Spinal cord (tissue), 9 donors: ENCODE measurements at regions not wholly inside any gene's neighbourhood (a gene's known extent, or its start where the extent isn't known, plus 50 kb on each side); places are given as distances from the start of the nearest gene placed in this dataset.
A peak's percentile ranks its signal among the peaks of the same experiment; 100 is the strongest.

ENCODE experiments used
- DNase-seq, 6 donors: peaks; one replicate each; pipeline versions ENCODE4 v3.0.0 to v3.0.0-alpha.2; 2013 to 2015; ENCODE audit warnings: low spot score in 6 of 6, low read depth in 4 of 6
- H3K27ac ChIP-seq: one replicate; pipeline ENCODE4 v1.5.1; 2013; ENCODE audit warnings: low read depth, low read length, control low read depth
- H3K27me3 ChIP-seq: one replicate; pipeline ENCODE4 v1.6.1; 2013; ENCODE audit warnings: low read length; ENCODE audit not compliant: control insufficient read depth, insufficient read depth
- H3K36me3 ChIP-seq: one replicate; pipeline ENCODE4 v1.6.1; 2013; ENCODE audit warnings: low read length; ENCODE audit not compliant: control insufficient read depth, insufficient read depth
- H3K4me1 ChIP-seq: one replicate; pipeline ENCODE4 v1.6.1; 2013; ENCODE audit warnings: low read length; ENCODE audit not compliant: control insufficient read depth, insufficient read depth
- H3K4me3 ChIP-seq: one replicate; pipeline ENCODE4 v1.5.1; 2013; ENCODE audit warnings: low read depth, low read length, control low read depth
- H3K9me3 ChIP-seq: one replicate; pipeline ENCODE4 v1.6.1; 2013; ENCODE audit warnings: low read length; ENCODE audit not compliant: control insufficient read depth, insufficient read depth
- WGBS: methylation state at CpG from one replicate; pipeline ENCODE4 v1.1.5; 2013; ENCODE audit warnings: missing lambda C conversion rate; ENCODE audit not compliant: insufficient coverage; 5-methylcytosine and 5-hydroxymethylcytosine counted together
- donor health status: healthy.

GRCh38 chr9:38227061-38227540 is 158.1 kb upstream of the SHB start:
- Histone ChIP-seq H3K4me3 (no peak overlapping the region), H3K27me3 (no peaks in the 10 kb centered on the region), H3K4me1 (peaks cover 18% of the 10 kb centered on the region), H3K9me3 (no peaks in the 10 kb centered on the region), H3K27ac (no peak overlapping the region), H3K36me3 (no peaks in the 10 kb centered on the region)
- 4% methylated on average over 10 of the region's 12 CpGs for WGBS
- peak in 4 of 6 donors; percentile 33 to 91 (median 68) for DNase-seq

DNA sequence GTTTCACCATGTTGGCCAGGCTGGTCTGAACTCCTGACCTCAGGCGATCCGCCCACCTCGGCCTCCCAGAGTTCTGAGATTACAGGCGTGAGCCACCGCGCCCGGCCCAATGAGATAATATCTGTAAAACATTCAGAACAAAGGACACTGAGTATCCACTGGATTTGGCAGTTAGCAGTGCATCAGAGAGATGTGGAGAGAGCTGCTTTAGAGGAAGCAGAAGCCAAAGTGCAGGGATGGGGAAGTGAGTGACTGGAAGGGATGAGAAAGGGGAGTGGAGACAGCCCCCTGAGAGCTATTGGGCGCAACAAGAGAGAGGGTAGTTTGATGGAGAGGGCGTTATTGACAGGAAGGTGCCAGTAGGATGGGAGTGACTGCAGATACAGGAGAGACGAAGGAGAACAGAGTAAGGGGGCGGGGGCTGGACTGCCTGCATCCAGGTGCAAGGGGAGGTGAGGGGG is 157.5 kb upstream of the SHB start:
- peak in 2 of 6 donors; percentile 27 to 62 for DNase-seq
- Histone ChIP-seq H3K27ac (no peak overlapping the region), H3K4me1 (peaks cover 18% of the 10 kb centered on the region), H3K4me3 (no peak overlapping the region), H3K27me3 (no peaks in the 10 kb centered on the region), H3K9me3 (no peaks in the 10 kb centered on the region), H3K36me3 (no peaks in the 10 kb centered on the region)
- WGBS: 44% methylated on average over 11 of the region's 11 CpGs

GRCh38 chr9:38224941-38225340 is 155.9 kb upstream of the SHB start:
- no peak for DNase-seq
- H3K4me3 ChIP-seq: no peak overlapping the region
- WGBS: 93% methylated on average over 5 of the region's 6 CpGs

GRCh38 chr9:38216572-38216971 is 147.5 kb upstream of the SHB start:
- no peak for DNase-seq
- H3K4me1 ChIP-seq: no peaks in the 10 kb centered on the region
- no peaks in the 10 kb centered on the region for H3K9me3 ChIP-seq
- no peaks in the 10 kb centered on the region for H3K36me3 ChIP-seq
- no peaks in the 10 kb centered on the region for H3K27me3 ChIP-seq
- no peak overlapping the region for H3K4me3 ChIP-seq
- 100% methylated on average over 1 of the region's 1 CpG for WGBS
- no peak overlapping the region for H3K27ac ChIP-seq

More at GRCh38 chr9:38224941-38225340, 155.9 kb upstream of the SHB start:
- H3K27me3 ChIP-seq: no peaks in the 10 kb centered on the region
- no peak overlapping the region for H3K27ac ChIP-seq
- no peaks in the 10 kb centered on the region for H3K36me3 ChIP-seq
- H3K9me3 ChIP-seq: no peaks in the 10 kb centered on the region
- H3K4me1 ChIP-seq: peaks cover 18% of the 10 kb centered on the region

GRCh38 chr9:38215465-38215864 is 146.4 kb upstream of the SHB start:
- no CpG with 5 or more reads among the region's 3 CpGs for WGBS
- Histone ChIP-seq H3K9me3 (no peaks in the 10 kb centered on the region), H3K27me3 (no peaks in the 10 kb centered on the region), H3K36me3 (no peaks in the 10 kb centered on the region), H3K4me3 (no peak overlapping the region), H3K27ac (no peak overlapping the region), H3K4me1 (no peaks in the 10 kb centered on the region)
- DNase-seq: no peak

- H3K4me1 ChIP-seq: no peaks in the 10 kb centered on the region
- H3K27me3 ChIP-seq: no peaks in the 10 kb centered on the region
- no peak overlapping the region for H3K4me3 ChIP-seq
- no CpG with 5 or more reads among the region's 2 CpGs for WGBS
- no peaks in the 10 kb centered on the region for H3K36me3 ChIP-seq
- H3K27ac ChIP-seq: no peak overlapping the region
- peak in 2 of 6 donors; percentile 21 to 67 for DNase-seq
- no peaks in the 10 kb centered on the region for H3K9me3 ChIP-seq
These were observed 145.4 kb upstream of the SHB start for GRCh38 chr9:38214432-38214831.

GRCh38 chr9:38213631-38214299 is 144.7 kb upstream of the SHB start:
- Histone ChIP-seq H3K27ac (no peak overlapping the region), H3K36me3 (no peaks in the 10 kb centered on the region), H3K4me1 (no peaks in the 10 kb centered on the region), H3K9me3 (no peaks in the 10 kb centered on the region), H3K4me3 (no peak overlapping the region), H3K27me3 (no peaks in the 10 kb centered on the region)
- 0% methylated on average over 1 of the region's 2 CpGs for WGBS
- DNase-seq: peak in 1 of 6 donors; percentile 34

DNA sequence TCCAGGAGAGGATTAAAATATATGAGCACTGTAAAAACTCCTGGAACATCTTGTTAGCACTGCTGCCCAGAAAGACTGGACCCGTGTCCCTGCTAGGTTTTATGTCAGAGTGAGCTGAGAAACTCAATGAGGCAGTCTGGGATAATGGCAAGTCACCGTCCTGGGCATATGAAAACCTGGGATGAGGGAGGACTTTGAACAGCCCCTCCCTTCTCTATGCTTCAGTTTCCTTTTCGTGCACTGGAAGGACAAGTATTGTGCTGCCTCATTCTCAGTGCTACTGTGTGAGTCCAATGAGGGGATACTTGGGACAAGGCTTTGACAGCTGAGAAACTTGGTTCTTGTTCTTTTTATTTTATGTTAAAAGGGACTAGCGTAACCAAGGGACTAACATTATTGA is 143.0 kb upstream of the SHB start:
- Histone ChIP-seq H3K36me3 (no peaks in the 10 kb centered on the region), H3K4me3 (no peak overlapping the region), H3K9me3 (no peaks in the 10 kb centered on the region), H3K27ac (no peak overlapping the region), H3K27me3 (no peaks in the 10 kb centered on the region), H3K4me1 (no peaks in the 10 kb centered on the region)
- 60% methylated on average over 1 of the region's 4 CpGs for WGBS
- no peak for DNase-seq

DNA sequence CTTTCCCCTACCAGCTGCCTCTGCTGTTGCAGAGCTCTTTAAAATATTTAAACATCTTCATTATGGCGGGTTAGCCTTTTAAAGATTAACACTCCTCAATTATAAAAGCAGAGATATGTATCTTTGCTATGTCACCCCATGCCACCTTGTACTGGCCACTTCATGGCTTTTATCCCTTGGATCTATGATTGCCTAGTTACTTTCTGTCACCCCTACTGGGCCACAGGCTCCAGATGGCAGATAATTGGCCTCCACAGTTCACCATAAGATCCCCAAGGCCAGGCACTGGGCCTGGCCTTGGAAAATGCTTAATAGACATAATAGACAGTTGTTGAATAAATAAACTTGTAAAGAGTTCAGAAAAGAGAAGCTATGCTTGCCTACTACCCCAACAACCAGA is 142.0 kb upstream of the SHB start:
- Histone ChIP-seq H3K9me3 (no peaks in the 10 kb centered on the region), H3K36me3 (no peaks in the 10 kb centered on the region), H3K27ac (no peak overlapping the region), H3K4me3 (no peak overlapping the region), H3K4me1 (no peaks in the 10 kb centered on the region), H3K27me3 (no peaks in the 10 kb centered on the region)
- no CpG with 5 or more reads among the region's 1 CpG for WGBS
- DNase-seq: no peak

DNA sequence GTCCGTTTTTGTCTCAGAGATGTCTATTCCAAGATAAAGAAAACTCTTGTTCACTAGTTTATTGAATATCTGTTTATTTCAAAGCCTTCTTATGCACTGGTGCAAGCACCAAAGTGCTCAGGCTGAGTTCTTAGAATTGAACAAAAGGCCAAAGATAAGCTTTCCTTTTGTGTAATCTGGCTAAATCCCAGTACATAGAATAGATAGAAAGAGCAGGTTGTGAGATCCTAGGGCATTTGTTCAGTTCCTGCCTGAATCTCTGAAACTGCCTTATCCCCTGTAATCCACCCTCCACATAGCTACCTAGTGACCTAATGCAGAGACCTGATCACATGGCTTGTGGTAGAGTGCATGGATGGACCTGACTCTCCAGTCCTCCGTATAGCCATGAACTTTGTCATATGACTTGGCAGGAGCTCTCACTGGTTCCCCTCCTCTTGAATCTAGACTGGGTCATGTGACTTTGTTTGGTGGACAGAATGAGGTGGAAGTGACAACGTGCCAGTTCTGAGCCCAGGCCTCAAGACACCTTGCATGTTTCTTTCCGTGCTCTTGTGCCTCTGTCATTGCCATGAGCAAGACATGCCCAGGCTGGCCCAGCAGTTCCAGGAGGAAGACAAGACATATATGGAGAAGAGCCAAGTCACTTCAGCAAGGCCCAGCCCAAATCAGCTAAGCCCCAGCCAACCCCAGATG is 139.3 kb upstream of the SHB start:
- Histone ChIP-seq H3K27ac (no peak overlapping the region), H3K4me1 (no peaks in the 10 kb centered on the region), H3K9me3 (no peaks in the 10 kb centered on the region), H3K27me3 (no peaks in the 10 kb centered on the region), H3K4me3 (no peak overlapping the region), H3K36me3 (no peaks in the 10 kb centered on the region)
- WGBS: 100% methylated on average over 3 of the region's 4 CpGs
- no peak for DNase-seq
